ENCODE measurements at regions not wholly inside any gene's neighbourhood (a gene's known extent, or its start where the extent isn't known, plus 50 kb on each side); places are given as distances from the start of the nearest gene placed in this dataset.
A peak's percentile ranks its signal among the peaks of the same experiment; 100 is the strongest.

DNA sequence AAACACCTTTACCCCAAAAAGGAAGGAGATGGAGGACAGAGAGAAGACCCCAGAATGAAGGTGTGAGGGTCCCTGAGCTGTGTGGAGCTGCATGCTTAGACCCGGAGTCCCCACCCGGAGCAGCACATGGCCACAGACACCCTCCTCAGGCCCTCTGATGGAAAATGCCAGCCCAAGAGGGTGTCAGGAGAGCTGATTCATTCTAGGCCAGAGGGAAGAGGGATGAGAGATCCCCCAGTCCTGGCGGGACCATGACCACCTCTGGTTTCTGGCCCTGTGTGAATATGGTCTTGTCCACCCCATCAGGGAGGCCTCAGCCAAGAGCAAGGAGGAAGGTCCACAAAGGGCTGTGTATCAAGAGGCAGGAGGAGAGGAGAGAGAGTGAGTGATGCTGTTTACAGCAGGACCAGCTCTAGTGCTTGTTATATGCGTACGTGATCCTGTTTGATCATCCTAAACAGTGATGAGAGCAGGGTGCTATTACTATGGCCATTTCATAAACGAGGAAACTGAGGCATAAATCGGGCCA, 186.6 kb upstream of the HAAO start:
- DNase-seq (no peak), ATAC-seq (no peak)
- TF ChIP-seq, protein P1, sequence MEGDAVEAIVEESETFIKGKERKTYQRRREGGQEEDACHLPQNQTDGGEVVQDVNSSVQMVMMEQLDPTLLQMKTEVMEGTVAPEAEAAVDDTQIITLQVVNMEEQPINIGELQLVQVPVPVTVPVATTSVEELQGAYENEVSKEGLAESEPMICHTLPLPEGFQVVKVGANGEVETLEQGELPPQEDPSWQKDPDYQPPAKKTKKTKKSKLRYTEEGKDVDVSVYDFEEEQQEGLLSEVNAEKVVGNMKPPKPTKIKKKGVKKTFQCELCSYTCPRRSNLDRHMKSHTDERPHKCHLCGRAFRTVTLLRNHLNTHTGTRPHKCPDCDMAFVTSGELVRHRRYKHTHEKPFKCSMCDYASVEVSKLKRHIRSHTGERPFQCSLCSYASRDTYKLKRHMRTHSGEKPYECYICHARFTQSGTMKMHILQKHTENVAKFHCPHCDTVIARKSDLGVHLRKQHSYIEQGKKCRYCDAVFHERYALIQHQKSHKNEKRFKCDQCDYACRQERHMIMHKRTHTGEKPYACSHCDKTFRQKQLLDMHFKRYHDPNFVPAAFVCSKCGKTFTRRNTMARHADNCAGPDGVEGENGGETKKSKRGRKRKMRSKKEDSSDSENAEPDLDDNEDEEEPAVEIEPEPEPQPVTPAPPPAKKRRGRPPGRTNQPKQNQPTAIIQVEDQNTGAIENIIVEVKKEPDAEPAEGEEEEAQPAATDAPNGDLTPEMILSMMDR (IDR thresholded peaks at IDR 0.05): no peak
- 96% methylated on average over 7 of the region's 7 CpGs for WGBS, 2 donors
- intact Hi-C loops (cut with DNase I): loop anchor here (2.0 to 10.0 kb wide), 11 partner anchors 43 to 508 kb away; no protein-coding TSS in a partner anchor
- Histone ChIP-seq H3K27me3 (no peaks in the 10 kb centered on the region), H3K36me3 (no peaks in the 10 kb centered on the region), H3K4me3 (no peak overlapping the region), H3K9me3 (no peaks in the 10 kb centered on the region), H3K27ac (no peak overlapping the region), H3K4me1 (peaks cover 13 to 29% (median 19%) of the 10 kb centered on the region in 9 donors)

DNA sequence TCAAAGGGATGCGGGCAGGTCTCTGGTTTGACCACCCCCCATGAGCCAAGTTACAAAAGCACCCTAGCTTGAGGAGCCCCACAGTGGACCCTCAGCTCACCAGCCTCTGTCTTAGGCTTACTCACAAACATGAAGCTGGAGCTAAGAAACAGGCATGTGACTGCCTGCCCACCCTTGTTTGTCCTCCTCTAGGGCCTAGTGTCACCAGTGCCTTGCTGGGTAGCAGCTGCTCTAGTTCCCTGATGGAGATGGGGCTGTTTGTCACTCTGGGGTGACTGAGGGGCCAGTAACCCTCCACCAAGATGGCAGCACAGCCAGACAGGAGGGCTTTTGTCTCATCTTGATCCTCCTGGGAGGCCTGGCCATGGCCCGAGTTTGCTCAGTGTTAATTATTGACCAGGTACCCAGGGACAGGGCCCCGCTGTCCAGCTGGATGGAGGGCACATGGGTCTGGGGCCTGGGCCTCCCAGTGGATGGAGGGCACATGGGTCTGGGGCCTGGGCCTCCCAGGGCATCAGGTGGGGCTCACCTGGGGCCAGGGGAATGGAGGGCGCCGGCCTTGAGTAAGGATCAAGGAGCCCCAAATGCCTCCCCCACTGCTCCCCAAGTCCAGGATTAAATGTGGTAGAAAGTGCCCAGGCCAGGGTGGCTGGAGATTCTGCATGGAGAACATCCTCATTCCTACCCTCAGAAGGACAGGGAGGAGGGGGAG, 185.9 kb upstream of the HAAO start:
- no peak overlapping the region for H3K4me3 ChIP-seq
- TF ChIP-seq, protein P1 (IDR thresholded peaks at IDR 0.05): no peak
- intact Hi-C loops (cut with DNase I): loop anchor here (2.0 to 10.0 kb wide), 11 partner anchors 44 to 509 kb away; no protein-coding TSS in a partner anchor
- ATAC-seq (no peak), DNase-seq (no peak)
- no peaks in the 10 kb centered on the region for H3K36me3 ChIP-seq
- H3K4me1 ChIP-seq: peaks cover 12 to 23% (median 19%) of the 10 kb centered on the region in 9 donors
- H3K9me3 ChIP-seq: no peaks in the 10 kb centered on the region
- no peak overlapping the region for H3K27ac ChIP-seq
- no peaks in the 10 kb centered on the region for H3K27me3 ChIP-seq
- 94 to 98% methylated on average over 5 of the region's 5 CpGs for WGBS, 2 donors

DNA sequence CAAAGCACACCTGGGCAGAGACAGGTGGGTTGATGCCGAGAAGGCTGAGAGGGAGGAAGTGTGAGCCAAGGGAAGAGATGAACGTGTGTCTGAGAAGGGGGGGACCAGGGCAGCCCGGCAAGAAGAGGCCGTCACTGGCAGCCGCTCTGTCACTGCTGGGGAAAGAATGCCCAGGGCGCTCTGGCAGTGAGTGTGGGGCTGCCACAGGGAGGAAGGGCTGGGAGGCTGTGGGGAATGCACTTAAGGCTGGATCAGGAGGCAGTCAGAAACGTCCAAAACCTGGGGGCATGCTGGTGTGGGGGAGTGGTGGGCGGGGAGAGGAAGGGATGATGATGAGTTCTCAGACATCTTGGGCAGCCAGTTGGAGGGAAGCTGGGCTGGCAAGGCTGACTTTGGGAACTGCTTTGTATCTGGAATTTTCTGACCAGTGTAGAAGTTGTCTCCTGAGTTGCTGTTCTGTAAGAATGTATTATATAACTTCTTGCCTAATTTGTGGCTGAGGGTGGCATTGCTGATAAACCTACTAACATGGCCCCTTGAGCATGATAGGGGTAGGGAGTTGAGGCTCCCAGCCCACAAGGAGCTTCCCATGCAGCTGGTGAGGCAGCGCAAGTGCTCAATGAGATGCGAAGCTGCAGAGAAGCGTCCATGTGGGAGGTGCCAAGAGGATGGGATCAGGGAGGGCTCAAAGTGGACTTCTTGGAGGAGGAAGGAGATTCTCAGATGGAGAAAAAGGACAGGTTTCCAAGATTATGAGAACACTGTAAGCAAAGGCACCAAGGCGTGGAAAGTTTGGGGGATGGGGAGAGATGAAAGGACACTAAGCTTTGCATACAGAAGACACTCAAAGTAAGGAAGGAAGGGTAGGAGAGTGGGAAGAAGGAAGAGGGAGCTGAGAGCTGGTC, 185.1 kb upstream of the HAAO start:
- H3K27ac ChIP-seq: peak overlapping the region in 1 of 10 donors; percentile 21
- H3K4me1 ChIP-seq: peaks cover 12 to 23% (median 19%) of the 10 kb centered on the region in 9 donors
- TF ChIP-seq, protein P1 (IDR thresholded peaks at IDR 0.05): no peak
- DNase-seq: no peak
- peaks cover 0 to 5% (median 0%) of the 10 kb centered on the region in 11 donors for H3K9me3 ChIP-seq
- ATAC-seq: no peak
- WGBS, 2 donors: 84 to 85% methylated on average over 12 of the region's 12 CpGs
- intact Hi-C loops (cut with DNase I): loop anchor here (2.0 to 10.0 kb wide), 12 partner anchors 45 to 510 kb away; no protein-coding TSS in a partner anchor
- H3K27me3 ChIP-seq: no peaks in the 10 kb centered on the region
- H3K36me3 ChIP-seq: no peaks in the 10 kb centered on the region
- H3K4me3 ChIP-seq: no peak overlapping the region

DNA sequence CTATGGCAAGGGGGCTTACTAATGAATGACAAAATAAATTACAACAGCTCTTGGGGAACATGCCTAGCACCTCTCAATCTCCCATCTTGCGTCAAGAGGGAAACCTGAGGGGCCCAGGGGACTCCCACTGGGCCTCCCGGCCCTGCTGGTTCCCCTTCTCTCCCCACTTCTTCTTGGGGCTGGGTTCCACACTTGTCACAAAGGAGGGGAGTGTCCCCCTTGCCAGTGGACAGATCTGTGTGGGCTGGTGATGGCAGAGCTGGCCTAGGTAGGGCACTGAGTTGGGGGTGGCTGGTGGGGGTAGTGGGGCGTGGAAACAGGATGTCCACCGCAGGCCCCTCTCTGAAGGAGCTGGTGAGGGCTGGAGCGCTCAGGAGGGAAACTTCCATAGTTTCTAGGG, 184.0 kb upstream of the HAAO start:
- Histone ChIP-seq H3K4me1 (peaks cover 12 to 26% (median 19%) of the 10 kb centered on the region in 9 donors), H3K4me3 (no peak overlapping the region), H3K36me3 (no peaks in the 10 kb centered on the region), H3K9me3 (peaks cover 0 to 5% (median 0%) of the 10 kb centered on the region in 11 donors), H3K27me3 (no peaks in the 10 kb centered on the region), H3K27ac (peak overlapping the region in 1 of 10 donors; percentile 21)
- no peak for DNase-seq
- 84 to 96% methylated on average over 5 of the region's 5 CpGs for WGBS, 2 donors
- TF ChIP-seq, protein P1 (IDR thresholded peaks at IDR 0.05): no peak
- no peak for ATAC-seq
- intact Hi-C loops (cut with DNase I): loop anchor here in 9 of 10 donors (2.0 to 10.0 kb wide), 11 partner anchors 46 to 511 kb away; no protein-coding TSS in a partner anchor

Measured in heart right ventricle (tissue), 16 donors.